Activated CD4-positive, alpha-beta memory T cell treated with anti-CD3 and anti-CD28 coated beads for 36 hours (primary cell): ENCODE measurements at regions not wholly inside any gene's neighbourhood (a gene's known extent, or its start where the extent isn't known, plus 50 kb on each side); places are given as distances from the start of the nearest gene placed in this dataset.
"Not testable (repeated sequence)": the region's sequence is repeated elsewhere in the genome, so short reads cannot be mapped to it uniquely, and the experiment has no call there.

Experiments used
- CTCF ChIA-PET: fragments of 350-600 bp; sonication (Branson Sonifier 250); formaldehyde crosslinking; loops from one replicate; lab custom pipeline; 2021; ENCODE audit warnings: antibody characterized with exemption, inconsistent platforms; lab: Charles Lee
- POLR2A ChIA-PET: fragments of 350-600 bp; sonication (Branson Sonifier 250); formaldehyde crosslinking; loops from one replicate; lab custom pipeline; 2021; ENCODE audit warnings: antibody characterized with exemption; lab: Charles Lee
- DNase-seq: peaks from one replicate; pipeline ENCODE4 v3.0.0-alpha.2; 2020
- H3K27ac Mint-ChIP-seq: one replicate; pipeline ENCODE4 v1.8.0; 2021; ENCODE audit warnings: mixed read lengths
- H3K27me3 Mint-ChIP-seq: one replicate; pipeline ENCODE4 v1.8.0; 2021; ENCODE audit warnings: mixed read lengths
- H3K36me3 Mint-ChIP-seq: one replicate; pipeline ENCODE4 v1.8.0; 2021; ENCODE audit warnings: mixed read lengths
- H3K4me1 Mint-ChIP-seq: one replicate; pipeline ENCODE4 v1.8.0; 2021; ENCODE audit warnings: low read depth, mixed read lengths
- H3K4me3 Mint-ChIP-seq: one replicate; pipeline ENCODE4 v1.8.0; 2021; ENCODE audit warnings: mild to moderate bottlenecking, mixed read lengths
- H3K9me3 Mint-ChIP-seq: one replicate; pipeline ENCODE4 v1.8.0; 2021; ENCODE audit warnings: mixed read lengths
- intact Hi-C: fragments of 100-400 bp; cut with micrococcal nuclease; formaldehyde crosslinking; loops from one replicate; pipeline ENCODE4 v1.15.1; 2023

DNA sequence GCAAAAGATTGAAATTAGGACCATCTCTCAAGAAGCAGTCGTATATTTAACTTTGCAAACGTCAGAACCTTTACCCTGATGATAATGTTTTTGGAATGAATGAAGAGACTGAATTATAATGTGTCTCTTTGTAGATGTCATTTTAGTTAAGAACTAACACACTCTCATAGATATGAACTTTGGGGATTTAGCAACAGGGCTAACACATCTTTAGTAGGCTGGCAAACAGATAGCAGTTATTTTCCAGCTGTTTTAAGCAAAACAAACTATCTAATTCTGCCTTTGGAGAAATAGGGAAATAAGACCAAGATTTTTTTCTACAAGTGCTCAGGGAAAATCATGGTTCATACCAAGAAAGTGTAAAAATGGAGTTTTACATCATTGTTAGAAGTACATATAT, 469.7 kb downstream of the SPATA31D1 start:
- DNase-seq = no peak
- intact Hi-C loops = no loop called here
- Mint-ChIP-seq H3K36me3 (no peaks in the 10 kb centered on the region), H3K4me1 (no peaks in the 10 kb centered on the region), H3K27me3 (no peaks in the 10 kb centered on the region), H3K4me3 (no peak overlapping the region), H3K9me3 (peaks cover 8% of the 10 kb centered on the region), H3K27ac (no peak overlapping the region)
- ChIA-PET POLR2A (no interaction called here), CTCF (no interaction called here)

DNA sequence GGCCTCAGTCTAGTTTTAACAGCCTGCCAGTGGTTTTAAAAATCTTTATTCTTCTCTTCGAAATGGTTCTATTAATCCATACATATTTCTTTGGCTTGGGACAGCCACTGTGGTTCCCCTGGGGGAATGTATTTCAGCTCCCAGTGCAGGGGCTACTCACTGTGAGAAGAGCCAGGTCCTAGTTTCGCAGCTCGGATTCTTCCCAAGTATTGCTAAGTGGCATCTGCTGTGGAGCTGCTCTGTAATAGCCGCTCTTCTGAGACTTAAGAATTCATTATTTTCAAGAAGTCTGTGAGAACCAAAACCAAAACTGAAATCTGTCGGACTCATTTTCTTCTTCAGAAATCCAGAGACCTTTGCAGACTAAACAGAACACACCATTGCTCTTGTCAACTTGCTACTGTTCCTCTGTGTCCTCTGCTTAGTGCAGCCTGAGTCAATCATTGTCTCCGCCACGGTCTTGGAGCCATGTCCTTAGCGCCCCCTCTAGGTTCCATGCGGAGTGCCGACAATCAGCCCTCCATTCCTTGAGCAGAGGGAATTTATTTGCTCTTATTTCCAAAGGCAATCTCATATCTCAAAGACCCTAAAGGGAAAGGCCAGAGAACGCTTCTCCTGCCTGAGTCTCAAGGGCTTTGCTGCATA, 478.2 kb downstream of the SPATA31D1 start:
- no peaks in the 10 kb centered on the region for H3K36me3 Mint-ChIP-seq
- DNase-seq = no peak
- peaks cover 3% of the 10 kb centered on the region for H3K9me3 Mint-ChIP-seq
- no peaks in the 10 kb centered on the region for H3K4me1 Mint-ChIP-seq
- H3K27me3 Mint-ChIP-seq = no peaks in the 10 kb centered on the region
- no peak overlapping the region for H3K27ac Mint-ChIP-seq
- intact Hi-C loops = no loop called here
- CTCF ChIA-PET = no interaction called here
- POLR2A ChIA-PET = no interaction called here
- no peak overlapping the region for H3K4me3 Mint-ChIP-seq

DNA sequence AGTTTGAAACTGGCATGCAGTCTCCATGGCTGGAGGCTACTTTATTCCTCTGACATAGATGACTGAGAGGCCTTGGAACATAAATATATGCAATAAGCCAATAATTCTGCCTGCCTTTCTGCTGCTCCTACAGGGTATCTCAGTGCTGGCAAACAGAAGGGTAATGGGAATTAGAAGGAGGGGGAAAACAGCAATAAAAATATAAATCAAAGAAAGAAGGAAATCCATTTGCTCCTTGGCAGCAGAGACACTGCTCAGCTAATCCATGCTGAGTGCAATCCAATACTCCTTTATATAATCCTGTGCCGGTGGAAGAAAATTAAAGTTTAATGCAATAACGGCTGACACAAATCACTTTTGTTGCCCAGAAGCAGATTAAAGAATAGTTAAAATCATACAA, 478.9 kb downstream of the SPATA31D1 start:
- intact Hi-C loops = no loop called here
- Mint-ChIP-seq H3K4me1 (no peaks in the 10 kb centered on the region), H3K9me3 (peaks cover 3% of the 10 kb centered on the region), H3K4me3 (no peak overlapping the region), H3K27ac (no peak overlapping the region), H3K36me3 (no peaks in the 10 kb centered on the region), H3K27me3 (no peaks in the 10 kb centered on the region)
- DNase-seq = no peak
- CTCF ChIA-PET = interaction anchor here (0.7 kb wide), 1 partner anchor 58 kb away, joined by 3 read pairs; no protein-coding TSS in a partner anchor
- POLR2A ChIA-PET = no interaction called here

DNA sequence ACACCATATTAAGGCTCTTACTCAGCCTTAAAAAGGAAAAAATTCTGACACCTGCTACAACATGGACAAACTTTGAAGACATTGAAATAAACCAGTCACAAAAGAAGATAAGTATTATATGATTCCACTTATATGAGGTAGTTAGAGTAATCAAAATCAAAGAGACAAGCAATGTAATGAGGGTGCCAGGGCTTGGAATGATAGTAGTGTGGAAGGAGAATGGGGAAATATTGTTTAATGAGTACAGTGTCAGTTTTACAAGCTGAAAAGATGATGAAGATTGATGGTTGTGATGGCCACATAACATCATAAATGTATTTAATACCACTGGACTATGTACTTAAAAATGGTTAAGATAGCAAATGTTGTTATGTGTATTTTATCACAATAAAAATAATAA, 485.7 kb downstream of the SPATA31D1 start:
- POLR2A ChIA-PET = no interaction called here
- no peaks in the 10 kb centered on the region for H3K4me1 Mint-ChIP-seq

DNA sequence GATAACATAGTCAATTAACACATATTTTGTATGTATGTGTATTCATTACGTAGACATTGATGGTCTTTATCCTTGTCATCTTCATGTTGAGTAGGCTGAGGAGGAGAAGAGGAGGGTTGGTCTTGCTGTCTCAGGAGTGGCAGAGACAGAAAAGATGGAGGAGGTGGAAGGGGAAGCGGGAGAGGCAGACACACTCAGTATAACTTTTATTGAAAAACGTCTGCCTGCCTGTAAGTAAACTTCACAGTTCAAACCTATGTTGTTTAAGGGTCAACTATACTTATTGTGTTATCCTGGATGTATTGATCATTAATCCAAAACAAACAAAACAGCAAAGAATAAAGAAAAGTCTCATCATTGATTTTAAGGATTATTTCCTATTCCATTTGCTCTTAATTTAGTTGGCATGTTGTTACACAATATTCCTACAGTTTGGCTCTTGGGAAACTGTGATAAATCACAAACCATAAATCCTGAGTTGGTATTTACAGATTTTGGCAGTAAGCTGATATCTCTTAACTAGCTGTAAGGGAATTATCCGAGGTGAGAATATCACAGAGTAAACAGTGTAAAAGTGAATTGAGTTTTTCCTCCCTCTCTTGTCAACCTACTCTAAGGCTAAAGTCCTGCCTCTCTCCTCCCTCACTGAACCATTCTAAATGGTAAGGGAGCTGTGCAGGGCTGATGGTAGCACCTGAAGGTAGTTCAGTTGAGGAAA, 487.2 kb downstream of the SPATA31D1 start:
- Mint-ChIP-seq H3K27me3 (no peaks in the 10 kb centered on the region), H3K9me3 (peaks cover 3% of the 10 kb centered on the region), H3K4me3 (no peak overlapping the region), H3K27ac (no peak overlapping the region), H3K36me3 (no peaks in the 10 kb centered on the region), H3K4me1 (no peaks in the 10 kb centered on the region)
- no peak for DNase-seq
- intact Hi-C loops = no loop called here
- POLR2A ChIA-PET = no interaction called here
- CTCF ChIA-PET = no interaction called here

More for the DNA sequence above, 485.7 kb downstream of the SPATA31D1 start:
- Mint-ChIP-seq H3K9me3 (peaks cover 3% of the 10 kb centered on the region), H3K27ac (no peak overlapping the region), H3K4me3 (no peak overlapping the region), H3K27me3 (no peaks in the 10 kb centered on the region), H3K36me3 (no peaks in the 10 kb centered on the region)
- DNase-seq = no peak
- intact Hi-C loops = no loop called here
- CTCF ChIA-PET = no interaction called here

DNA sequence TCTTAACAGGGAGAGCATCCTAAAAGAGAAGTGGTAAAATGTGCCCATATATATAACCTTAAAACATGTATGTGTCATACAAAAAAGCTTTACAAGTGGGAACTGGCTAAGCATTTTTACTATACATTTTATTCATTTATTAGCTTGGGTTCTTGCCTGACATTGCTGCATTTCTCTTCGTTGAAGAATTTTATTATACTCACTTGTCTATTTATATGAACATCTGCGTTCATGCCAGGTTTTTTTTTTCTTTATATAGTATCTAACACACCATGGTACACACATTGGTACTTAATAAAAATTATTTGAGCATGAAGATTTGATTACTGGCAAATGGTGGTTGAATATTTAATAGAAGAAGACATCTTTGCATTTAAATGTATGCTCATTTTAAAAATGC, 492.3 kb downstream of the SPATA31D1 start:
- CTCF ChIA-PET = no interaction called here
- H3K27ac Mint-ChIP-seq = no peak overlapping the region
- POLR2A ChIA-PET = no interaction called here

DNA sequence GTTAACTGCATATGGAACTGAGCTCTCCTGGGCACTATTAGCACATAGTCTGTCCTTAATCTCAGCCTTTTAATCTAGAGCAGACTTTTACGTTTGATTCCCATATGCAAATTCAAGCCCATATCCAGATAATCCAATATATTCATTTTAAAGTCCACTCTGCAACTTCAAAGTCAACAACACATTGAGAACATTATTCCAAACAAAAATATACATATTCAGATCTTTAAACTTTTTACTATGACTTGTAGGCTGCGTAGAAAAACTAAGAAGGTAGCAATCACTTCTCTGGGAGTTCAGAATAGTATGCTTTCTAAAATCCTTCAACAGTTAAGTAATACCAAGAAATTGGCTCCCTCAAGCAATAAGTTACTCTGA, 499.4 kb downstream of the SPATA31D1 start:
- no peak for DNase-seq
- ChIA-PET CTCF (no interaction called here), POLR2A (no interaction called here)
- Mint-ChIP-seq H3K27ac (no peak overlapping the region), H3K27me3 (no peaks in the 10 kb centered on the region), H3K36me3 (no peaks in the 10 kb centered on the region), H3K4me1 (no peaks in the 10 kb centered on the region), H3K9me3 (peaks cover 5% of the 10 kb centered on the region), H3K4me3 (no peak overlapping the region)
- intact Hi-C loops = no loop called here

More for the DNA sequence above, 492.3 kb downstream of the SPATA31D1 start:
- intact Hi-C loops = no loop called here
- Mint-ChIP-seq H3K9me3 (peaks cover 9% of the 10 kb centered on the region), H3K4me1 (no peaks in the 10 kb centered on the region), H3K4me3 (no peak overlapping the region), H3K36me3 (no peaks in the 10 kb centered on the region), H3K27me3 (no peaks in the 10 kb centered on the region)
- DNase-seq = no peak

DNA sequence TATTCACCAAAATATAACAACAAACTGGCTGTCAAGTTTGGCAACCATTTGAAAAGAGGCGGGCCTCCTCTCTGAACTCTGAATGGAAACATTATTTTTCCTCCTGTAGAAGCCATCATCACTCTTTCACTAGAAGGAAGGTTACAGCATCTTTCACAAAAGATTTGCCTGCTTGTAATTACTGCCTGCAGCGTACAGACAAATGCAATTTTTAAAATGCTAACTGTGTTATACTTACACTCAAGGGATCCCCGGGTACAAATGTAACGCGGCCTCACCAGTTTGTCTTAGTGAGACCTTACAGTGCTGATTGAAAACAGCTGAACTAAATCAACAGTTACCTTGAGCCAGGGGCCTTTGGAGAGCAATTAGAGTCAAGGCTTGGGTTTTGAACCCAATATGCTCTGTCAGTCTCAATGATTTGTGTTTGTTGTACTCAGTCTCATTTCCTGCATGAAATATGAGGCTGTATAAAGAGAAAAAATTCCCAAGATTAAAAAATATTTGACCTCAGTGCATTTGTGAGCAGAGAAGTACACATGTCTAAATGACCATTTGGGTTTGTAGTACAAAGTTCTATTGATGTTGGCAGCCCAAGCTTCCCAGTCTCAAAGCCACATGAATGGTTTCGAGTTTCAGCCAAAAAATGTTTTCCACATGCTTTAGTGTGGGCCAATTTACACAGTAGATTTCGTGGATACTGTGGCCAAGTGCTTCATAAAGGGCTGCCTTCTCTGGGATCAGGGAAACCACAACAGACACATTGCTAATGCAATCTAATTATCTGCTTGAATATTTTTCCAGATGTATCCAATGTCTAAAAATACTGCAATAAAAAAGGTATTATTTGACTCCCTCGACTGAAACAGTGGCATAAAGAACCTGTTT, 500.0 kb downstream of the SPATA31D1 start:
- no peaks in the 10 kb centered on the region for H3K4me1 Mint-ChIP-seq
- no peaks in the 10 kb centered on the region for H3K36me3 Mint-ChIP-seq
- no peak overlapping the region for H3K27ac Mint-ChIP-seq
- POLR2A ChIA-PET = no interaction called here
- no peak for DNase-seq
- no peaks in the 10 kb centered on the region for H3K27me3 Mint-ChIP-seq
- H3K4me3 Mint-ChIP-seq = no peak overlapping the region
- H3K9me3 Mint-ChIP-seq = peaks cover 5% of the 10 kb centered on the region
- intact Hi-C loops = no loop called here
- CTCF ChIA-PET = no interaction called here

DNA sequence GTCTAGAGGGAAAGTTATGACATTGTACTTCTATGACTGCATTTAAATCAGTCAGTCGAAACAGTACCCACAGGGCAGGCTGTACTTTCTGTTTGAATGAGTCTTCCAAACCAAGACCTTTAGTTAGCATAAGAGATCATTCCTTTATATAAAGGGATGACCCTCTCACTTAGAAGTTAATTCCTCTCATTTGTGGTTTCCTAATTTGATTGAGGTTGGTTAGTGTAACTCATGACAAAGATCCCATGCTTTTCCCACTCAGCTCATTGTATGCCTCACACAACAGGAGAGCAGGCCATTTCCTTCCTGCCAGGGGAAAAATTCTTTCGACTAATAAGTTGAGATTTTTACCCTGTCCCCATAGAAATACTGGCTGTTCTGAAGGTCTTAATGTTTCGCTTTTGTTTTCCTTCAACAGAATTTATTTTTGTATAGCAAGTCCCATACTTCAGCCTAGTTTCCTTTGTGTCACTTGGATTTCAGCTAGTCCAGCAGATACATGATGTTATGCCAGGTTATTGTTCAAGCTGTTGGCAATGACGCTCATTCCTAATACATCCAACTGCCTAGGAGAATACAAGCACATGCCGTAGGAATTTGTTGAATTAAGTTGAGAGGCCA, 500.7 kb downstream of the SPATA31D1 start:
- intact Hi-C loops = no loop called here

DNA sequence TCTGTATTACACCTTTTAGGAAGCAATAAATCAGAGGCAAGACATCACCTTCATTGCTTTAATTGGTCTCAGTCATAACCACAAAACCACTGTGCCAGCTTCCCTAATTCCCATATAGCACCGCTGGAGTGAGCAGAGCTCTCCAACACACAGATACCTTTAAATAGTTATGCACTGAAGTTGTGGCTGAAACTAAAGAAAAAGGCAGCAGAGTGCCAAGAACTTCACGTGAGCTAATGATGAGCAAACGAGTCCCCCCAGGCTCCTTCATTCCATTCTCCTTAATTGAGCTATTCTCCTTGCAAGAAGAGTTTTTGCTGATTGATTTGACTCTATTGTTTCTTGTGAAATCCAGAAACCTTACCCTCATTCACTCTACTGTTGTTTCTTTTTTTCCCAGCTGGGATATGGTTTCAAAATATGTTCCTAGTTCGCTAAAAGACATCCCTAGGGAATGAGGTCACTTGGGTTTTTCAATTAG, 501.5 kb downstream of the SPATA31D1 start:
- Mint-ChIP-seq H3K27ac (no peak overlapping the region), H3K4me3 (no peak overlapping the region)
- intact Hi-C loops = no loop called here

More for the DNA sequence above, 500.7 kb downstream of the SPATA31D1 start:
- ChIA-PET CTCF (no interaction called here), POLR2A (no interaction called here)
- Mint-ChIP-seq H3K36me3 (no peaks in the 10 kb centered on the region), H3K4me3 (no peak overlapping the region), H3K4me1 (no peaks in the 10 kb centered on the region), H3K9me3 (peaks cover 5% of the 10 kb centered on the region), H3K27me3 (no peaks in the 10 kb centered on the region), H3K27ac (no peak overlapping the region)
- DNase-seq = no peak

DNA sequence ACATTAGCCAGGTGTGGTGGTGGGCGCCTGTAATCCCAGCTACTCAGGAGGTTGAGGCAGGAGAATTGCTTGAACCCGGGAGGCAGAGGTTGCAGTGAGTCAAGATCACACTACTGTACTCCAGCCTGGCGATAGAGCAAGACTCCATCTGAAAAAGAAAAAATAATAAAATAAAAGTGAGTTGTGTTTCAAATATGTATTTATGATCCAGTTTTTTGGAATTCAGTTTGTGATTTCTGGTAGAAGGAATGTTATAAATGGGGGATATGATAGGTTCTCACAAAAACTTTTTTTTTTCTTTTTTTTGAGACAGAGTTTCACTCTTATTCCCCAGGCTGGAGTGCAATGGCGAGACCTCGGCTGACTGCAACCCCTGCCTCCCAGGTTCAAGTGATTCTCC, 502.2 kb downstream of the SPATA31D1 start:
- POLR2A ChIA-PET, H3K9me3 Mint-ChIP-seq, DNase-seq, CTCF ChIA-PET, H3K4me3 Mint-ChIP-seq, H3K4me1 Mint-ChIP-seq, intact Hi-C loops, H3K36me3 Mint-ChIP-seq, H3K27ac Mint-ChIP-seq, H3K27me3 Mint-ChIP-seq: not testable (repeated sequence)

More for the DNA sequence above, 501.5 kb downstream of the SPATA31D1 start:
- Mint-ChIP-seq H3K36me3 (no peaks in the 10 kb centered on the region), H3K4me1 (no peaks in the 10 kb centered on the region), H3K27me3 (no peaks in the 10 kb centered on the region), H3K9me3 (peaks cover 5% of the 10 kb centered on the region)
- POLR2A ChIA-PET = no interaction called here
- no peak for DNase-seq
- CTCF ChIA-PET = no interaction called here

DNA sequence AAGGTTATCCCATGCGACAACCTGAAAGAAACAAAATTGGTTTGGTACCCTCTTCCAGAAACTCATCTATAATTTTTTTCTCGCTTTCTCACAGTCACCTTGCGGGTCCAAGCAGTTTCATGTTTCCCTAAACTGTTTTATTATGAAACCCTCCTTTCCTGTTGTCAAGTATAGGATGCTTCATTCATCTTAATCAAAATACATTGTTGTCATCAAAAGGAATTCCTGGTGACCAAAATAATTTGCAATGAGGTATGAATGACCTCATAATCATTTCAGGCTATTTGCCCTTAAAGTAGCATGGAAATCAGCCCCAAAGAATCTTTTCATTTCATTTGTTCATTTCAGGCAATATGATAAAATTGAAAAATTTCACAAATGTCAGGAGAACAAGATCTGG, 503.0 kb downstream of the SPATA31D1 start:
- ChIA-PET CTCF (no interaction called here), POLR2A (no interaction called here)
- H3K9me3 Mint-ChIP-seq = peaks cover 4% of the 10 kb centered on the region
- H3K4me3 Mint-ChIP-seq = no peak overlapping the region
- H3K4me1 Mint-ChIP-seq = no peaks in the 10 kb centered on the region
- no peak for DNase-seq
- no peaks in the 10 kb centered on the region for H3K27me3 Mint-ChIP-seq
- no peak overlapping the region for H3K27ac Mint-ChIP-seq
- no peaks in the 10 kb centered on the region for H3K36me3 Mint-ChIP-seq
- intact Hi-C loops = no loop called here
